Activated T-helper 1 cell treated with anti-CD3 and anti-CD28 coated beads, Interleukin-2, amount 50 U/mL, for 16 hours (primary cell): ENCODE measurements at regions not wholly inside any gene's neighbourhood (a gene's known extent, or its start where the extent isn't known, plus 50 kb on each side); places are given as distances from the start of the nearest gene placed in this dataset.
"Not testable (repeated sequence)": the region's sequence is repeated elsewhere in the genome, so short reads cannot be mapped to it uniquely, and the experiment has no call there.

Experiments used
- DNase-seq, 2 donors: peaks; one replicate each; pipeline ENCODE4 v3.0.0-alpha.2; 2020; ENCODE audit warnings: low read depth in 1 of 2, low spot score in 1 of 2

GRCh38 chr20:4441871-4442270 is 192.8 kb upstream of the ADRA1D start:
- no peak for DNase-seq

DNA sequence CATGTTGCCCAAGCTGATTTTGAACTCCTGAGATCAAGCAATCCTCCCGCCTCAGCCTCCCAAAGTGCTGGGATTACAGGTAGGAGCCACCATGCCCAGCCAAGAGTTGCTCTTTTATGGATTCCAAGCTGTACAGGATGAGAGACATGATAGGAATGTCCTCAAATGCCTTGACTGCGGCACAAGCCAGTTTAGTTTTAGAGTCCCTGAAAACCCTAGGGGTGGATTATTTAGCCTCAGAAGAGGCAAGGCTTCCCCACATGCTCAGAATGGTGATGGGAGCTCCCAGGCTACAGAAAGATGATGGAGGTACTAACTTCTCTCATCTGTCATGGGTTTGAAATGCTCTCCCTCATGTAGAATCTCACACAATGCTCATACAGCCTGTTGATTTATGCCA is 192.1 kb upstream of the ADRA1D start:
- DNase-seq, result no peak

DNA sequence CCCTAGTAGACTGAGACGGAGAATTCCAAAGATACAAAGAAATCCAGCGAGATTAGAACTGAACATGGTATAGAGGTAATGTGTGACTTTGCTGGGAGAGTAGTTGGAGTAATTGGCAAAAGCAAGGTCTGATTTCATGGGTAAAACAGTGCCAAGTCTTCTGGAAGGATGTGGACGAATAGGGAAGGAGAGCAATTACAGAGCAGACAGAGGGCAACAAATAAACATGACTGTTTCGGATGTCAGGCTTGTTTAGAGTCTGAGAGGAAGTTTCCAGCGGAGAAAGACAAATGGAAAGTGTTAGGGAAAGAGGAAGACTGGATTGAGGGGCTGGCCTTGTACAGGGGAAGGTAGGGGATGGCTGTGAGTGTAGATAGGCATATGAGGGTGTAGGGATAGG is 190.4 kb upstream of the ADRA1D start:
- no peak for DNase-seq

DNA sequence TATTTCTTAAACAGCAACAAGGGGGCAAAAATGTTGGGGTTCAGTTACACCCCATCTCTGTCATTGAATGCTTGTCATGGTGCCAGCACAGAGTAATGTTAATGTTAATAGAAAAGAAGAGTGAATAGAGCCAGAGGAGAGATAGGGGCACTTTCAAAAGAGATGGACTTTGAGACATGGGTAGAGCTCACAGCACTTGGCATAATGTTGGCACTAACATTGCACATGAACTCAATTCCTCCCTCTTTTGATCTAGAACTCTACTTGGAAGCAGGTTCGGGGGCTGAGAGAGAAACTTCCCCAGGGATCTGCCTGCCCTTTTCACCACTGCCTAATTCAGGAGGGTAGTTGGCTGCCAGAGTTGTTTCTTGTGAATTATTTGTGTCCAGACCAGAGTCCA is 188.0 kb upstream of the ADRA1D start:
- DNase-seq, result no peak

DNA sequence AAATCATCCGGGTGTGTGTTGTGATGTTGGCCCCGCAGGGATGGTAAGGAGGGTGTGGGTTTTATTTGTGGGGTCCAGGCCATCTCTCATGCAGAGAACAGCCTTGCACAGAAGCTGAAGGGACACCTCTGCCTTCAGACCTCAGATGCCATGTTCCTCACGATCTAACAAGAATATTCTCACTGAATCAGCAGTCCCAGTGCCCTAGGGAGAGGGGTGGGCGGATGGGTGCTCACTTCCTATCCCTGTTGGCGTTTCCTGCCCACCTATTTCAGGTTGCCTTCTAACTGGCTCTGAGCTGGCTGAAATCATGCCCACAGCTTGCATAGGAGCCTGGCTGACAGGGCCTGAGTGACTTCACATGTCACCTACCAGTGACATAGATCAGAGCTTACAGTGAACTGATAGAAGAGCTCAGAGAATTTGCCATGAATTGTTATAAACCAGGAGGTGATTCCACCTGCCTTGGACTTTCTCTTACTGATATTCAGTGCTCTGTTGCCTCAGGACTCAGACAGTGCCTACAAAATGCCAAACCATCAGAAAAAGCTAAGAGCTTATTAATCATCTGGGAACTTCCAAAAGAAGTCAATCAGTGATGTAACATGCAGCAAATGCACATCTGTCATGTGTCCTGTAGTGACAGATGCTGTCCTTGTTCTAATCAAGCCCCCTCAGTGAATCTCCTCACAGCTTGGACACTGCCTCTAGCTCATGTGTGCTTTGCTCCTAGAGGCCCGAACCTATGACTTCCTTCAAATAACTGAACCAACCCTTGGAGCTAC is 186.8 kb upstream of the ADRA1D start:
- DNase-seq, result no peak

DNA sequence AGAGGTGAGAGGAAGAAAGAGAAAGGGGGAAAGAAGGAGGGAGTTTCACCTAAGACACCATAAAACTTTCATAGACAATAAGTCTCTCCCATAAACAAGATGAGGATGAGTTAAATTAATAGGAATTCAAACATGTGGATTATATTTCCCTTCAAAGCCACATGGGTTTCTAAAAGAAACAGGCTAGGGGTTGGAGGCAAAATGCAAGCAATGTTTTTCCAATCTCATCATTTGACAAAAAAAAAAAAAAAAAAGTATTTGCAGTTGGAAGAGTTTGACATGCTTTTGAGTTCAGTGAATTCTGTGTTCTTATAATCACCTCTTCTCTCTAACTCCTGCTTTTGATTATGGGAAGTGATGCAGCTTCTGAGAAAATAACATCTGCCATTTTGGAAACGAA is 186.1 kb upstream of the ADRA1D start:
- no peak for DNase-seq

- DNase-seq, result no peak
Measured at GRCh38 chr20:4434681-4435080, 185.6 kb upstream of the ADRA1D start.

- no peak for DNase-seq
Measured at GRCh38 chr20:4431446-4431845, 182.4 kb upstream of the ADRA1D start.

GRCh38 chr20:4430826-4431225 is 181.7 kb upstream of the ADRA1D start:
- DNase-seq, result not testable (repeated sequence)

DNA sequence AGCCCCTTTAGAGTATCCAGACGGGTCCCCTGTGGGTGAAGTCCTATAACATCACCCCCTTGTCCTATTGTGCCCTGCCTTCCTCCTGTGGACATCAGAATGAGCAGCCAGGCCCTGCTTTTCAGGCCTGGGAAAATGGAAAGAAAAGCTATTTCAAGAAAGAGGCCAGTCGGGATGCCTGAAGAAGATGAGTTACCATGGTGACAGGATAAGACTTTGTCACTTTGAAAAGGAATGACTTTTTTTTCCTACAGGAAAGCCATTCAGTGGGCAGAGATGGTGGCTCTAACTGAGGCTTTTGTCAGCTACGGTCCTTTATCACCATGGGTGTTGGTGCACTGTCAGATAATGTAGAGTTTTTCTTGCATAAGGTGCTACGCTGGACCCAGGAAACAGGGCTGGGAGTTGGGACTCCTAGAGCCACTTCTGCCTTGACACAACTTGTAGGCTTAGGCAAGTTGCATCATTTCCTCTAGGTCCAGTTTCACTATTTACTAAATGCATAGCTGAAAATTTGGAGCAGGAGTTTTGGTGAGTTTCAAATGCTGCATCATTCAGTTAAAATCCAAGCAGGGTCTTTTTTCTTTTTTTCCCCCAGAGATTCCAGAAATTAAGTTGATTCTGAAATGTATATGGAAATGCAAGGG is 179.0 kb upstream of the ADRA1D start:
- no peak for DNase-seq

DNA sequence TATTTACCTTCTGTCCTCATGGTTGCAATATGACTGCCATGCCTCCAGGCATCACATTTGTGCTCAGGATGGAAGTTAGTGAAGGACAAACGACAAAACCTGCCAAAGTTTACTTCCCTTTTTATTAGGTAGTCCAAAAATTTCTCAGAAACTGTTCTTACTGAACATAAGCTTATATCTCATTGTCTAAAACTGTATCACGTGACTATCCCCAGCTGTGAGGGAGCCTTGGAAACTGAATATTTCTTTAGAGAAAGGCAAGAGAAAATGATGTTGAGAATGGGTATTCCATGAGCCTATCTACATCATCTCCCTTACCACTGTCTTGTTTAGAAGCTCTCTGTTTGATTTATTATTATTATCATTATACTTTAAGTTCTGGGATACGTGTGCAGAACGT is 169.1 kb upstream of the ADRA1D start:
- DNase-seq, result no peak

DNA sequence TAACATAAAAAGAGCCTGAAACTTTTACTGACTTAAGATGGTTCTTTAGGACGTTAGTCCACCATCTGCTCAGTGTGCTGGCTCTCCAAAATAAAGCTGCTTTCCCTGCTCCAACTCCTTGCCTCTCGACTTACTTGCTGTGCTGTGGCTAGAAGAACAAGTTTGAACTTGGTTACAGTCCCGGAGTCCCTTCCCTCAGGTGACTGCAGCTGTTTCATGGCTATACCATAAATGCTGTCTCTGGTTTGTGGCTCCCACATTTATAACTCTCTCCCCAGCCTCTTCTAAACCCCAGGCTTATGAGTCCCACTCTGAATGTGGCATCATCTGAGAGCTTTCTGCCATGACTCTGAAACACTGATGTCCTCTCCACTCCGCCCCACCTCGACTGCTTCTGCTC is 166.2 kb upstream of the ADRA1D start:
- no peak for DNase-seq

GRCh38 chr20:4413314-4414049 is 164.4 kb upstream of the ADRA1D start:
- DNase-seq, result no peak

DNA sequence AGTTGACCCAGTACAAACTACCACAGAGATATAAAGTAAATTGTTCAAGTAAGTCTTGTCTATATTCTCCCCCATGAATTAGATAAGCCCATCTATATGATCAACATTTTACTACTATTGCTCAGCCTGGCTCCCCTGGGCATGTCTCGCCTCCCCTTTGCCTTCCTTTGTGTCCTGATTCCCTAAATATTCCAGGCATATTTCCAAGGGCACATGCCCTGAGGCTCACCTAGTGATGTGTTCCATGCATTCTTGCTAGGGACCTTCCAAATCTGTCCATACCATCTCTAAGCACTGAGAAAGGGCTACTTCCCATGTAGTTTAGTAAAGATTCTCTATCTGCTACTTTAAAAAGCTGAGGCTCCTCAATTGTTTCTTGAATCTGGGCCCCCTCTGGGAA is 163.1 kb upstream of the ADRA1D start:
- DNase-seq, result no peak

DNA sequence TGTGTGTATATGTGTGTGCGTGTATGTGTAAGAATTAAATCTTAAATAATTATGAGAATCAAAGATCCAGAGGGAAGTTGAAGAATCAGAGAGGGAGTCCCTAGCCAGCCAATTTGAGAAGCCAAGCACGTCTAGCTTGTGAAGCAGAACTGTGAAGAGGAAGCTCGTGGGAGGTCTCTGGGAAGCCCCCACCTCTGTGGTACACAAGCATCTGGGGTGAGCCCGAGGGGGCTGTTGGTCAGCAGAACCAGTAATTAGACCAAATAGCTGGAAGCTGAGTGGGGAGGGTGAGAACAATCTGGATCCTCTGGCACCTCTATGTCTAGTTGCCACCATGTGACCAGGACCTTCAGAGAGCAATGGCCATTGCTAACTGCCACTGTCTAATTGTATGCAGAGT is 162.7 kb upstream of the ADRA1D start:
- DNase-seq, result no peak

GRCh38 chr20:4406627-4407026 is 157.5 kb upstream of the ADRA1D start:
- no peak for DNase-seq

DNA sequence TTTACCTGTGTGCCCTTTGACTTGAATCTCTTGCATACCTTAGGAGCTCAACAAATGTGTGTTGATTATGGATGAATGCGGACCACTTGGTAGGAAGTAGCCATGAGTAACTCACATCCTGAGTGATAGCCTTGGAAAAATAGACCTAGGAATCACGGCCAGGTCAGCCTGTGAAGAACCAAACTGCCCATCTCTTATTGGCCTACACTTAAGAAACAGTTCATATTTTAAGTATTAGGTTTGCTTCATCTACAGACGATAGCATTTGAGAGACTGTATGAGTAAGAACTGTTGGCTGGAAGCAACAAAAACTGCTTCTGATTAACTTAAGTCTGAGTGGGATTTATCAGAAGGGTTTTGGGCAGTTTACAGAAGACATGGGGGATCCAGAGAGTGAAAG is 152.5 kb upstream of the ADRA1D start:
- no peak for DNase-seq

GRCh38 chr20:4384961-4385360 is 135.9 kb upstream of the ADRA1D start:
- DNase-seq, result no peak

DNA sequence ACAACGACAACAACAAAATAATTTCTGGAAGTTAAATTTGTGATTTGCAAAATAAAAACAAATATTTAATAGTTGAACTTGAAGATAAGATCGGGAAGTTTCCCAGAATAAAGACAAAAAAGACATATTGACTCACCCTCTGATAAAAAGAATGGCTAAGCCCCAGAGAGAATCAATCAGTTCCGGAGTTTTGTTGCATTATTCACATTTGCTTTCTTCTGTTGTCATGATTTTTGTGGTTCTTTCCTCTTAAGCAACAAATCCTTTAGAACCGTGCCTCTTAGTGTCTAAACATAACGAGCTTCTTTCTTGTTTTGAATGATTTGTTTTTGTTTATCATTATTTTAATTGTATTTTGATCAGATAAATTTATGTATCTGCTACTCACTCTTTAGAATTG is 134.9 kb upstream of the ADRA1D start:
- no peak for DNase-seq

- DNase-seq, result no peak
Measured at GRCh38 chr20:4375881-4376280, 126.8 kb upstream of the ADRA1D start.

- no peak for DNase-seq
Measured at GRCh38 chr20:4373454-4373853, 124.4 kb upstream of the ADRA1D start.

DNA sequence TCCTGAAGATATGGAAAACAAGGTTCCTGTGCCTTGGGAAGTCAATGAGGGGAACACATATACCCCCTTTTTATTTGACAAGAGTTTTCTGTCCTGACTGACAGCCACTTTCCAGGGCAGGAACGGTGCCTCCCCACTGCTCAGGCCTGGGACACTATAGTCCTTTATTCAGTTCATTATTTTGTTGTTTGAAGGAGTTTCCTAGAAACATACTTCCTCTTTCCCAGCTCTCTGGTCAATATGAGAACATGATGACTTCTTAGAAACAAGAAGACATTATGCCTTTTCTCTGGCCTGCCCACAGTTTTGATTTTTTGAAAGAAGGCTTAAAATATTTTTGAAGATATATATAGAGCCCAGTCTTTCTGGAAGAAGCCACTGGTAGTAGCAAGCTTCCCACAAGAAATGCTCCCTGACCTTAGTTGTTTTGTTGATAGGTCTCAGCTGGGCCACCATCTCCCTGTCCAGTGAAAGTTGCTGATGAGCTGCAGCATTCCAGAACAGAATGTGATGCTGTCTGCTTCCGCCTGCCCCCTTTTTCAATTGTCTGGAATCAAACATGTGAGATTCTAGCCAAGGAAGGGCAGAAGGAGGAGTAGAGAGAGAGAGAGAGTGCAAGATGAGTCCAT is 122.7 kb upstream of the ADRA1D start:
- DNase-seq, result no peak
